IMR-90 (cell line): ENCODE measurements at regions not wholly inside any gene's neighbourhood (a gene's known extent, or its start where the extent isn't known, plus 50 kb on each side); places are given as distances from the start of the nearest gene placed in this dataset.

ENCODE experiments used
- ATAC-seq: fragments of 200-7000 bp; cut with Tn5 transposase; 2 replicates; pipeline ENCODE4 v1.9.1; 2020; ENCODE audit warnings: low read depth, mild to moderate bottlenecking, moderate library complexity
- BruUV-seq: library from RNA; stranded (reverse); fragments of 400-500 nt; replicated peaks from 2 replicates; lab custom pipeline; 2021; lab: Mats Ljungman, UMichigan
- CTCF ChIA-PET: fragments of 300-600 bp; formaldehyde crosslinking; extraction: SDS; loops from one replicate; lab custom pipeline; 2021; ENCODE audit warnings: antibody characterized with exemption; lab: Yijun Ruan, JAX
- POLR2A ChIA-PET: fragments of 300-600 bp; sonication (Branson Sonifier 250); formaldehyde crosslinking; loops from one replicate; lab custom pipeline; 2022; ENCODE audit warnings: antibody characterized with exemption; ENCODE audit not compliant: unreplicated experiment; lab: Charles Lee
- DNase-seq: peaks from one replicate; pipeline ENCODE4 v3.0.0; 2013
- H2AFZ ChIP-seq: replicated peaks from 2 replicates; pipeline ENCODE3; 2013; ENCODE audit warnings: low read length, mild to moderate bottlenecking; ENCODE audit not compliant: poor library complexity
- H2AK5ac ChIP-seq: 2 replicates; pipeline ENCODE4 v1.6.1; 2013; ENCODE audit warnings: low read depth, low read length, inconsistent platforms
- H2AK9ac ChIP-seq: replicated peaks from 2 replicates; pipeline ENCODE3; 2013; ENCODE audit warnings: mild to moderate bottlenecking, low read depth, low read length, moderate library complexity; ENCODE audit not compliant: poor library complexity
- H2BK120ac ChIP-seq: 2 replicates; pipeline ENCODE4 v1.6.1; 2013; ENCODE audit warnings: low read depth, low read length, inconsistent platforms
- H2BK15ac ChIP-seq: 3 replicates; pipeline ENCODE4 v1.6.1; 2013; ENCODE audit warnings: low read depth, low read length, inconsistent platforms
- H2BK20ac ChIP-seq: 2 replicates; pipeline ENCODE4 v1.6.1; 2013; ENCODE audit warnings: low read depth, mild to moderate bottlenecking, inconsistent platforms, low read length, moderate library complexity
- H2BK5ac ChIP-seq: 2 replicates; pipeline ENCODE4 v1.6.1; 2013; ENCODE audit warnings: mild to moderate bottlenecking, low read depth, low read length, inconsistent platforms; ENCODE audit not compliant: poor library complexity, severe bottlenecking
- H3K14ac ChIP-seq: replicated peaks from 2 replicates; pipeline ENCODE4 v1.6.1; 2013; ENCODE audit warnings: low read depth, low read length, inconsistent platforms
- H3K18ac ChIP-seq: 2 replicates; pipeline ENCODE4 v1.6.1; 2013; ENCODE audit warnings: low read depth, low read length, control low read depth
- H3K23ac ChIP-seq: 2 replicates; pipeline ENCODE4 v1.6.1; 2013; ENCODE audit warnings: low read depth, low read length, inconsistent platforms
- H3K27ac ChIP-seq: 2 replicates; pipeline ENCODE4 v1.5.1; 2013; ENCODE audit warnings: mild to moderate bottlenecking, control low read depth, low read length; ENCODE audit not compliant: insufficient read depth
- H3K27me3 ChIP-seq: 2 replicates; pipeline ENCODE4 v1.6.1; 2013; ENCODE audit warnings: low read length; ENCODE audit not compliant: control insufficient read depth, insufficient read depth
- H3K36me3 ChIP-seq: 2 replicates; pipeline ENCODE4 v1.6.1; 2013; ENCODE audit warnings: low read length, mixed read lengths; ENCODE audit not compliant: control insufficient read depth, insufficient read depth
- H3K4ac ChIP-seq: 2 replicates; pipeline ENCODE4 v1.6.1; 2013; ENCODE audit warnings: low read depth, low read length, inconsistent platforms
- H3K4me1 ChIP-seq: 2 replicates; pipeline ENCODE4 v1.6.1; 2013; ENCODE audit warnings: low read length, mixed read lengths; ENCODE audit not compliant: control insufficient read depth, insufficient read depth
- H3K4me2 ChIP-seq: 2 replicates; pipeline ENCODE4 v1.6.1; 2013; ENCODE audit warnings: low read depth, mild to moderate bottlenecking, control low read depth, low read length, moderate library complexity
- H3K4me3 ChIP-seq: 2 replicates; pipeline ENCODE4 v1.5.1; 2013; ENCODE audit warnings: low read depth, mild to moderate bottlenecking, control low read depth, low read length, moderate library complexity; ENCODE audit not compliant: insufficient read depth
- H3K56ac ChIP-seq: 2 replicates; pipeline ENCODE4 v1.6.1; 2013; ENCODE audit warnings: low read length, inconsistent platforms; ENCODE audit not compliant: insufficient read depth; ENCODE audit errors: extremely low read depth
- H3K79me1 ChIP-seq, 2 experiments: 2 replicates each; pipeline ENCODE4 v1.6.1; 2013; ENCODE audit warnings: low read length in 2 of 2, inconsistent platforms in 1 of 2, low read depth in 1 of 2
- H3K9ac ChIP-seq: 2 replicates; pipeline ENCODE4 v1.6.1; 2013; ENCODE audit warnings: low read depth, low read length, control low read depth
- H3K9me1 ChIP-seq: 2 replicates; pipeline ENCODE4 v1.6.1; 2013; ENCODE audit warnings: low read length, inconsistent platforms; ENCODE audit not compliant: insufficient read depth
- H3K9me3 ChIP-seq: 2 replicates; pipeline ENCODE4 v1.6.1; 2013; ENCODE audit warnings: low read length; ENCODE audit not compliant: control insufficient read depth, insufficient read depth
- H4K20me1 ChIP-seq: 2 replicates; pipeline ENCODE4 v1.6.1; 2013; ENCODE audit warnings: low read length, inconsistent platforms; ENCODE audit not compliant: insufficient read depth
- H4K5ac ChIP-seq: 2 replicates; pipeline ENCODE4 v1.6.1; 2013; ENCODE audit warnings: mild to moderate bottlenecking, low read depth, low read length, control low read depth
- H4K8ac ChIP-seq, 2 experiments: 2 replicates each; pipeline ENCODE4 v1.6.1; 2013; ENCODE audit warnings: low read depth in 2 of 2, low read length in 2 of 2, control low read depth in 1 of 2, inconsistent platforms in 1 of 2
- H4K91ac ChIP-seq: 2 replicates; pipeline ENCODE4 v1.6.1; 2013; ENCODE audit warnings: low read depth, low read length, inconsistent platforms; ENCODE audit not compliant: insufficient read depth
- BHLHE40 ChIP-seq: fragments of 150-350 bp; IDR thresholded peaks from 2 replicates; pipeline ENCODE4 v1.6.1; 2016; ENCODE audit warnings: mild to moderate bottlenecking, low read depth, low read length
- CEBPB ChIP-seq: IDR thresholded peaks from 2 replicates; pipeline ENCODE4 v1.6.1; 2012; ENCODE audit warnings: low read depth, low read length, improper control_type of control experiment
- CHD1 ChIP-seq: IDR thresholded peaks from 2 replicates; pipeline ENCODE4 v1.6.1; 2012; ENCODE audit warnings: low read depth, low read length, improper control_type of control experiment
- FOS ChIP-seq: fragments of 150-350 bp; IDR thresholded peaks from 2 replicates; pipeline ENCODE4 v1.6.1; 2016; ENCODE audit warnings: low read depth, low read length
- MAFK ChIP-seq: IDR thresholded peaks from 2 replicates; pipeline ENCODE4 v1.6.1; 2012; ENCODE audit warnings: low read depth, low read length, improper control_type of control experiment
- MAZ ChIP-seq: IDR thresholded peaks from 2 replicates; pipeline ENCODE4 v1.6.1; 2012; ENCODE audit warnings: low read depth, mild to moderate bottlenecking, low read length, improper control_type of control experiment, moderate library complexity, borderline replicate concordance
- MXI1 ChIP-seq: IDR thresholded peaks from 2 replicates; pipeline ENCODE4 v1.6.1; 2012; ENCODE audit warnings: low read depth, mild to moderate bottlenecking, low read length, moderate library complexity, borderline replicate concordance
- NFE2L2 ChIP-seq: fragments of 150-350 bp; IDR thresholded peaks from 2 replicates; pipeline ENCODE4 v1.6.1; 2016; ENCODE audit warnings: low read depth, mild to moderate bottlenecking, low read length
- POLR2A ChIP-seq: IDR thresholded peaks from 2 replicates; pipeline ENCODE4 v1.6.1; 2012; ENCODE audit warnings: mild to moderate bottlenecking, low read depth, low read length
- RAD21 ChIP-seq: IDR thresholded peaks from 2 replicates; pipeline ENCODE4 v1.6.1; 2012; ENCODE audit warnings: low read length, improper control_type of control experiment
- RCOR1 ChIP-seq: IDR thresholded peaks from 2 replicates; pipeline ENCODE4 v1.6.1; 2012; ENCODE audit warnings: mild to moderate bottlenecking, low read length, improper control_type of control experiment; ENCODE audit not compliant: insufficient replicate concordance
- RFX5 ChIP-seq: IDR thresholded peaks from 2 replicates; pipeline ENCODE4 v1.8.0; 2012; ENCODE audit warnings: low read depth, mild to moderate bottlenecking, low read length, moderate library complexity
- SMC3 ChIP-seq: fragments of 150-350 bp; IDR thresholded peaks from 2 replicates; pipeline ENCODE4 v1.6.1; 2016; ENCODE audit warnings: low read depth, mild to moderate bottlenecking, antibody characterized with exemption, low read length, moderate library complexity
- USF2 ChIP-seq: fragments of 150-350 bp; IDR thresholded peaks from 2 replicates; pipeline ENCODE4 v1.6.1; 2017; ENCODE audit warnings: mild to moderate bottlenecking, antibody characterized with exemption, low read length, low read depth
- WGBS, 2 experiments: methylation state at CpG; one replicate each; pipeline versions ENCODE4 v1.1.5 to v1.1.7; 2013; ENCODE audit warnings: missing lambda C conversion rate in 2 of 2; ENCODE audit not compliant: insufficient read length in 1 of 2; ENCODE audit errors: extremely low coverage in 2 of 2; 5-methylcytosine and 5-hydroxymethylcytosine counted together
- dilution Hi-C: fragments of 300-500 bp; cut with HindIII; formaldehyde crosslinking; loops from one replicate; pipeline ENCODE4 v1.14.3; 2018; ENCODE audit warnings: low sequenced_read_pairs; ENCODE audit not compliant: unreplicated experiment
- in situ Hi-C: fragments of 300-500 bp; cut with MboI; formaldehyde crosslinking; loops from 3 replicates; pipeline ENCODE4 v1.14.3; 2019; ENCODE audit warnings: low sequenced_read_pairs, inconsistent platforms, mixed read lengths
- intact Hi-C: fragments of 100-400 bp; cut with micrococcal nuclease; formaldehyde crosslinking; loops from 2 replicates; pipeline ENCODE4 v1.10.0; 2022
- TF ChIP-seq, protein P1 (sequence below): conservative IDR thresholded peaks from 2 replicates; pipeline ENCODE4 v1.5.1; 2012; ENCODE audit warnings: mild to moderate bottlenecking, low read depth, low read length, improper control_type of control experiment
- TF ChIP-seq, protein P2 (sequence below): fragments of 150-350 bp; IDR thresholded peaks from 2 replicates; pipeline ENCODE4 v1.6.1; 2016; ENCODE audit warnings: low read depth, mild to moderate bottlenecking, low read length, moderate library complexity, borderline replicate concordance

- intact Hi-C loops (no loop called here), dilution Hi-C loops (no loop called here), in situ Hi-C loops (no loop called here)
- Histone ChIP-seq H4K20me1 (no peaks in the 10 kb centered on the region), H2BK5ac (no peak overlapping the region), H2AK5ac (no peak overlapping the region), H3K27ac (no peak overlapping the region), H3K18ac (no peak overlapping the region), H3K4ac (no peak overlapping the region), H2BK15ac (no peak overlapping the region), H3K9ac (no peak overlapping the region), H2BK20ac (no peak overlapping the region), H3K27me3 (no peaks in the 10 kb centered on the region), H4K5ac (no peak overlapping the region), H2AK9ac (no peak overlapping the region), H2AFZ (no peak overlapping the region), H3K4me2 (no peak overlapping the region), H4K8ac (no peak overlapping the region), H3K9me1 (no peaks in the 10 kb centered on the region), H4K91ac (no peak overlapping the region), H3K4me1 (no peaks in the 10 kb centered on the region), H3K23ac (no peak overlapping the region), H3K36me3 (no peaks in the 10 kb centered on the region), H3K14ac (no peak overlapping the region), H3K4me3 (no peak overlapping the region), H2BK120ac (no peak overlapping the region), H3K9me3 (peaks cover 43% of the 10 kb centered on the region), H3K79me1 (no peaks in the 10 kb centered on the region), H3K56ac (no peak overlapping the region)
- ChIA-PET CTCF (no interaction called here), POLR2A (no interaction called here)
- ATAC-seq (no peak), DNase-seq (no peak)
- 75% methylated on average over 2 of the region's 9 CpGs; no CpG with 5 or more reads in 1 of the 2 experiments for WGBS, 2 experiments
- no peak for TF ChIP-seq CEBPB
- TF ChIP-seq, protein P1, sequence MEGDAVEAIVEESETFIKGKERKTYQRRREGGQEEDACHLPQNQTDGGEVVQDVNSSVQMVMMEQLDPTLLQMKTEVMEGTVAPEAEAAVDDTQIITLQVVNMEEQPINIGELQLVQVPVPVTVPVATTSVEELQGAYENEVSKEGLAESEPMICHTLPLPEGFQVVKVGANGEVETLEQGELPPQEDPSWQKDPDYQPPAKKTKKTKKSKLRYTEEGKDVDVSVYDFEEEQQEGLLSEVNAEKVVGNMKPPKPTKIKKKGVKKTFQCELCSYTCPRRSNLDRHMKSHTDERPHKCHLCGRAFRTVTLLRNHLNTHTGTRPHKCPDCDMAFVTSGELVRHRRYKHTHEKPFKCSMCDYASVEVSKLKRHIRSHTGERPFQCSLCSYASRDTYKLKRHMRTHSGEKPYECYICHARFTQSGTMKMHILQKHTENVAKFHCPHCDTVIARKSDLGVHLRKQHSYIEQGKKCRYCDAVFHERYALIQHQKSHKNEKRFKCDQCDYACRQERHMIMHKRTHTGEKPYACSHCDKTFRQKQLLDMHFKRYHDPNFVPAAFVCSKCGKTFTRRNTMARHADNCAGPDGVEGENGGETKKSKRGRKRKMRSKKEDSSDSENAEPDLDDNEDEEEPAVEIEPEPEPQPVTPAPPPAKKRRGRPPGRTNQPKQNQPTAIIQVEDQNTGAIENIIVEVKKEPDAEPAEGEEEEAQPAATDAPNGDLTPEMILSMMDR, result no peak
- TF ChIP-seq POLR2A, result no peak
- TF ChIP-seq MXI1, result no peak
- TF ChIP-seq RFX5, result no peak
- no peak for TF ChIP-seq CHD1
- no peak for TF ChIP-seq SMC3
- no peak for TF ChIP-seq FOS
- no peak for TF ChIP-seq RCOR1
- no peak for TF ChIP-seq MAZ
- TF ChIP-seq RAD21, result no peak
- TF ChIP-seq, protein P2, sequence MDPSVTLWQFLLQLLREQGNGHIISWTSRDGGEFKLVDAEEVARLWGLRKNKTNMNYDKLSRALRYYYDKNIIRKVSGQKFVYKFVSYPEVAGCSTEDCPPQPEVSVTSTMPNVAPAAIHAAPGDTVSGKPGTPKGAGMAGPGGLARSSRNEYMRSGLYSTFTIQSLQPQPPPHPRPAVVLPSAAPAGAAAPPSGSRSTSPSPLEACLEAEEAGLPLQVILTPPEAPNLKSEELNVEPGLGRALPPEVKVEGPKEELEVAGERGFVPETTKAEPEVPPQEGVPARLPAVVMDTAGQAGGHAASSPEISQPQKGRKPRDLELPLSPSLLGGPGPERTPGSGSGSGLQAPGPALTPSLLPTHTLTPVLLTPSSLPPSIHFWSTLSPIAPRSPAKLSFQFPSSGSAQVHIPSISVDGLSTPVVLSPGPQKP, result no peak
- no peak for TF ChIP-seq BHLHE40
- TF ChIP-seq NFE2L2, result no peak
- TF ChIP-seq MAFK, result no peak
- TF ChIP-seq USF2, result no peak
- no TSS peak for BruUV-seq
Observed at GRCh38 chr5:178787889-178788288, 57.4 kb upstream of the ZNF354A start.
